ENCODE measurements at regions not wholly inside any gene's neighbourhood (a gene's known extent, or its start where the extent isn't known, plus 50 kb on each side); places are given as distances from the start of the nearest gene placed in this dataset.

- no peak for TF ChIP-seq MGA (IDR thresholded peaks at IDR 0.05)
- TF ChIP-seq ZNF232 (CRISPR knock-in tag; IDR thresholded peaks at IDR 0.05), result no peak
- TF ChIP-seq ZNF830 (CRISPR knock-in tag; IDR thresholded peaks at IDR 0.05), result no peak
- no peak for TF ChIP-seq SAFB2 (IDR thresholded peaks at IDR 0.05; ENCODE audit: borderline replicate concordance, low read depth, low read length, severe bottlenecking)
- no peak for TF ChIP-seq RNF2 (IDR thresholded peaks at IDR 0.05)
- no peak for TF ChIP-seq ZNF146 (CRISPR knock-in tag; IDR thresholded peaks at IDR 0.05; ENCODE audit: unreplicated experiment)
- no peak for TF ChIP-seq GABPB2 (CRISPR knock-in tag; conservative IDR thresholded peaks at IDR 0.05)
- no peak for TF ChIP-seq SMAD4 (CRISPR knock-in tag; conservative IDR thresholded peaks at IDR 0.05)
These were observed 335.2 kb upstream of the LRATD1 start (continued) for GRCh38 chr2:14297340-14297739.
